BLaER1 (cell line): ENCODE measurements at regions not wholly inside any gene's neighbourhood (a gene's known extent, or its start where the extent isn't known, plus 50 kb on each side); places are given as distances from the start of the nearest gene placed in this dataset.

Experiments used
- H3K27ac ChIP-seq: shearing (Covaris generic); formaldehyde crosslinking; 2 replicates; pipeline ENCODE4 v1.8.1; 2022
- H3K27me3 ChIP-seq: shearing (Covaris generic); formaldehyde crosslinking; 2 replicates; pipeline ENCODE4 v1.8.1; 2022
- H3K36me3 ChIP-seq: shearing (Covaris generic); formaldehyde crosslinking; 2 replicates; pipeline ENCODE4 v1.8.1; 2022
- H3K4me1 ChIP-seq: shearing (Covaris generic); formaldehyde crosslinking; 2 replicates; pipeline ENCODE4 v1.8.1; 2022
- H3K4me2 ChIP-seq: shearing (Covaris generic); formaldehyde crosslinking; 2 replicates; pipeline ENCODE4 v1.8.1; 2022
- H3K4me3 ChIP-seq: shearing (Covaris generic); formaldehyde crosslinking; 2 replicates; pipeline ENCODE4 v1.8.1; 2022
- H3K9ac ChIP-seq: shearing (Covaris generic); formaldehyde crosslinking; 2 replicates; pipeline ENCODE4 v1.8.1; 2022
- H3K9me3 ChIP-seq: shearing (Covaris generic); formaldehyde crosslinking; 2 replicates; pipeline ENCODE4 v1.8.1; 2022
- H4K20me1 ChIP-seq: shearing (Covaris generic); formaldehyde crosslinking; 2 replicates; pipeline ENCODE4 v1.8.1; 2022
- Cebpa-rat ChIP-seq: shearing (Covaris generic); IDR thresholded peaks from 2 replicates; pipeline ENCODE4 v1.8.1; 2022

GRCh38 chr6:87939776-87940175, 107.9 kb upstream of the SPACA1 start:
- H3K9ac ChIP-seq = no peak overlapping the region
- H4K20me1 ChIP-seq = no peaks in the 10 kb centered on the region
- no peak overlapping the region for H3K4me2 ChIP-seq
- H3K27me3 ChIP-seq = no peaks in the 10 kb centered on the region
- 0 out of 2 replicates have a peak, but pooled peaks cover 8% of the 10 kb centered on the region for H3K9me3 ChIP-seq
- no peak overlapping the region for H3K4me3 ChIP-seq
- no peak overlapping the region for H3K27ac ChIP-seq
- TF ChIP-seq Cebpa-rat = no peak
- H3K4me1 ChIP-seq = no peaks in the 10 kb centered on the region
- H3K36me3 ChIP-seq = no peaks in the 10 kb centered on the region

GRCh38 chr6:87938287-87938686, 109.4 kb upstream of the SPACA1 start:
- Histone ChIP-seq H3K9me3 (0 out of 2 replicates have a peak, but pooled peaks cover 8% of the 10 kb centered on the region), H4K20me1 (no peaks in the 10 kb centered on the region), H3K9ac (no peak overlapping the region), H3K4me3 (no peak overlapping the region), H3K4me1 (peaks cover 7% of the 10 kb centered on the region), H3K36me3 (no peaks in the 10 kb centered on the region), H3K4me2 (no peak overlapping the region), H3K27ac (no peak overlapping the region), H3K27me3 (no peaks in the 10 kb centered on the region)
- no peak for TF ChIP-seq Cebpa-rat

- no peaks in the 10 kb centered on the region for H3K36me3 ChIP-seq
- TF ChIP-seq Cebpa-rat = no peak
- H3K27ac ChIP-seq = no peak overlapping the region
- H4K20me1 ChIP-seq = no peaks in the 10 kb centered on the region
- no peaks in the 10 kb centered on the region for H3K27me3 ChIP-seq
- H3K9me3 ChIP-seq = 0 out of 2 replicates have a peak, but pooled peaks cover 8% of the 10 kb centered on the region
- H3K4me1 ChIP-seq = peaks cover 20% of the 10 kb centered on the region
- H3K9ac ChIP-seq = no peak overlapping the region
- H3K4me2 ChIP-seq = no peak overlapping the region
- no peak overlapping the region for H3K4me3 ChIP-seq
Measured at GRCh38 chr6:87936065-87936464, 111.6 kb upstream of the SPACA1 start.

- no peak for TF ChIP-seq Cebpa-rat
- Histone ChIP-seq H3K4me1 (peaks cover 21% of the 10 kb centered on the region), H4K20me1 (no peaks in the 10 kb centered on the region)
Measured at GRCh38 chr6:87935196-87935595, 112.4 kb upstream of the SPACA1 start.

GRCh38 chr6:87932361-87932760, 115.3 kb upstream of the SPACA1 start:
- TF ChIP-seq Cebpa-rat = no peak
- Histone ChIP-seq H3K4me2 (peak overlapping the region; percentile 9; the same call in 1 of the 2 replicates), H3K27me3 (no peaks in the 10 kb centered on the region), H3K4me1 (peaks cover 44% of the 10 kb centered on the region), H3K9me3 (0 out of 2 replicates have a peak, but pooled peaks cover 6% of the 10 kb centered on the region), H3K27ac (no peak overlapping the region), H3K4me3 (no peak overlapping the region), H4K20me1 (no peaks in the 10 kb centered on the region), H3K9ac (no peak overlapping the region), H3K36me3 (no peaks in the 10 kb centered on the region)

More at GRCh38 chr6:87935196-87935595, 112.4 kb upstream of the SPACA1 start:
- Histone ChIP-seq H3K4me2 (no peak overlapping the region), H3K27ac (no peak overlapping the region), H3K9ac (no peak overlapping the region), H3K27me3 (no peaks in the 10 kb centered on the region), H3K9me3 (0 out of 2 replicates have a peak, but pooled peaks cover 8% of the 10 kb centered on the region), H3K36me3 (no peaks in the 10 kb centered on the region), H3K4me3 (no peak overlapping the region)

- H3K9ac ChIP-seq = no peak overlapping the region
- peaks cover 69% of the 10 kb centered on the region for H3K4me1 ChIP-seq
- H3K27ac ChIP-seq = no peak overlapping the region
- no peak overlapping the region for H3K4me3 ChIP-seq
- no peaks in the 10 kb centered on the region for H3K9me3 ChIP-seq
- no peak for TF ChIP-seq Cebpa-rat
- H3K27me3 ChIP-seq = no peaks in the 10 kb centered on the region
- no peaks in the 10 kb centered on the region for H3K36me3 ChIP-seq
- H3K4me2 ChIP-seq = peak overlapping the region; percentile 23; the same call in 1 of the 2 replicates
- no peaks in the 10 kb centered on the region for H4K20me1 ChIP-seq
Measured at GRCh38 chr6:87929843-87930288, 117.8 kb upstream of the SPACA1 start.

- H3K9ac ChIP-seq = no peak overlapping the region
- H4K20me1 ChIP-seq = no peaks in the 10 kb centered on the region
- no peaks in the 10 kb centered on the region for H3K27me3 ChIP-seq
- H3K4me2 ChIP-seq = peak overlapping the region; percentile 67
- H3K4me1 ChIP-seq = peaks cover 81% of the 10 kb centered on the region
- H3K9me3 ChIP-seq = no peaks in the 10 kb centered on the region
- H3K4me3 ChIP-seq = no peak overlapping the region
- peak overlapping the region; percentile 89 for H3K27ac ChIP-seq
- H3K36me3 ChIP-seq = no peaks in the 10 kb centered on the region
- no peak for TF ChIP-seq Cebpa-rat
Measured at GRCh38 chr6:87926687-87927086, 121.0 kb upstream of the SPACA1 start.

- Histone ChIP-seq H3K27me3 (no peaks in the 10 kb centered on the region), H3K27ac (peak overlapping the region; percentile 89), H3K4me3 (no peak overlapping the region), H3K4me1 (peaks cover 87% of the 10 kb centered on the region), H4K20me1 (no peaks in the 10 kb centered on the region), H3K9ac (peak overlapping the region; percentile 19; the same call in 1 of the 2 replicates), H3K4me2 (peak overlapping the region; percentile 67), H3K36me3 (no peaks in the 10 kb centered on the region), H3K9me3 (no peaks in the 10 kb centered on the region)
- no peak for TF ChIP-seq Cebpa-rat
Measured at GRCh38 chr6:87926072-87926471, 121.6 kb upstream of the SPACA1 start.

GRCh38 chr6:87925373-87926060, 122.1 kb upstream of the SPACA1 start:
- H3K4me2 ChIP-seq = peak overlapping the region; percentile 67
- peak overlapping the region; percentile 69; the same call in 1 of the 2 replicates for H3K9ac ChIP-seq

GRCh38 chr6:87923389-87924050, 124.1 kb upstream of the SPACA1 start:
- no peak overlapping the region for H3K4me3 ChIP-seq

More at GRCh38 chr6:87925373-87926060, 122.1 kb upstream of the SPACA1 start:
- no peaks in the 10 kb centered on the region for H3K9me3 ChIP-seq
- peak overlapping the region; percentile 89 for H3K27ac ChIP-seq
- H3K36me3 ChIP-seq = no peaks in the 10 kb centered on the region
- TF ChIP-seq Cebpa-rat = no peak
- no peaks in the 10 kb centered on the region for H3K27me3 ChIP-seq
- H3K4me1 ChIP-seq = peaks cover 92% of the 10 kb centered on the region
- no peak overlapping the region for H3K4me3 ChIP-seq
- no peaks in the 10 kb centered on the region for H4K20me1 ChIP-seq

More at GRCh38 chr6:87923389-87924050, 124.1 kb upstream of the SPACA1 start:
- Histone ChIP-seq H3K9ac (peak overlapping the region; percentile 55; the same call in 1 of the 2 replicates), H3K36me3 (no peaks in the 10 kb centered on the region), H3K9me3 (no peaks in the 10 kb centered on the region), H4K20me1 (no peaks in the 10 kb centered on the region), H3K27me3 (no peaks in the 10 kb centered on the region), H3K27ac (peak overlapping the region; percentile 89), H3K4me2 (peak overlapping the region; percentile 67), H3K4me1 (peaks cover 94% of the 10 kb centered on the region)
- no peak for TF ChIP-seq Cebpa-rat
